ENCODE measurements at regions not wholly inside any gene's neighbourhood (a gene's known extent, or its start where the extent isn't known, plus 50 kb on each side); places are given as distances from the start of the nearest gene placed in this dataset.

DNA sequence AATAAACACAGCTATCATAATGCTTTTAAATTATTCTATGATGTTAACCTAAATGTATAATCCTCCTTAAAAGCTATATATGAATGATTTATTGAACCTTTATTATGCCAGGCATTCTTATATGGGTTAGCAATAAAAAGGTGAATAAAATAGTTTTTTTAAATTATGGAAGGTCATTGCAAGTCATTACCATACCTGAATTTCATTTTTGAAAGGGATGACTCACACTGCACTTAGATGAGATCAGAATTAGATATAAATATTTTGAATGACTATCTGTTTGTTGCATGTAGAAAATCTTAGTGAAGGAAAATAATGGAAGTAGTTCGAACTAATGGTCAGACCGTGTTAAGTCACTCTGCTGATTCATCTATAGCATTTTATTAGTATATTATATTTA is 822.3 kb downstream of the LUZP2 start:
- H3K4me1 Mint-ChIP-seq = no peaks in the 10 kb centered on the region
- H3K27me3 Mint-ChIP-seq = no peaks in the 10 kb centered on the region
- H3K36me3 Mint-ChIP-seq = no peaks in the 10 kb centered on the region
- H3K9me3 ChIP-seq (ENCODE audit: control insufficient read depth in 2 of 2, low read length in 2 of 2) = peaks cover 0 to 6% of the 10 kb centered on the region in 2 experiments
- no peak overlapping the region for H3K4me3 Mint-ChIP-seq
- peaks cover 2 to 13% (median 8%) of the 10 kb centered on the region in 7 donors for H3K9me3 Mint-ChIP-seq
- DNase-seq = no peak
- H3K27ac ChIP-seq (ENCODE audit: insufficient read depth, low read length, poor library complexity, severe bottlenecking) = no peak overlapping the region
- H3K27me3 ChIP-seq (ENCODE audit: control insufficient read depth, insufficient read depth, low read length) = no peaks in the 10 kb centered on the region
- H3K27ac Mint-ChIP-seq = no peak overlapping the region
- no peaks in the 10 kb centered on the region for H3K36me3 ChIP-seq (ENCODE audit: control insufficient read depth, insufficient read depth, low read length)
- no peaks in the 10 kb centered on the region for H3K4me1 ChIP-seq (ENCODE audit: control insufficient read depth, insufficient read depth, low read length, poor library complexity, severe bottlenecking)
- no peak for ATAC-seq (ENCODE audit: low read depth in 2 of 2)
- no peak overlapping the region for H3K4me3 ChIP-seq (ENCODE audit: low read depth, low read length)

DNA sequence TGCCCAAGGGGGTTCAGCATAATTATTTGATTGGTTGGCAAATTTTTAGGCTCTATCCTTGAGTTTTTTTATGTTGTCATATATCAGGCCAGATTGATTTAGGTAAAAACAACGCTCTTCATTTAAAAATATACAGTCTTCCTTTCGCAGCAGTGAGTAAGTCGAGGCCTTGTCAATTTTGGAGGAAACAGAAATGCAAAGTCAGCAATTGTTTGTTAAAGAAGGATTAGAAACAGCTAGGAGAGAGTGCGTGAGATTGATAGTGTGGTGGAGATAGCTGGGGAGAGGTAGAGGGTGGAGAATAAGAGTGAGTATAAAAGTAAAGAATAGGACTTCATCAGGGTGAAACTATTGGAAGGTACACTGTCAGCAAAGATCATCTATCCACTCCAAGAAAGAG is 830.8 kb downstream of the LUZP2 start:
- no peaks in the 10 kb centered on the region for H3K4me1 ChIP-seq (ENCODE audit: control insufficient read depth, insufficient read depth, low read length, poor library complexity, severe bottlenecking)
- peaks cover 0 to 4% of the 10 kb centered on the region in 2 experiments for H3K9me3 ChIP-seq (ENCODE audit: control insufficient read depth in 2 of 2, low read length in 2 of 2)
- H3K4me1 Mint-ChIP-seq = no peaks in the 10 kb centered on the region
- no peak overlapping the region for H3K4me3 ChIP-seq (ENCODE audit: low read depth, low read length)
- no peak overlapping the region for H3K27ac Mint-ChIP-seq
- H3K4me3 Mint-ChIP-seq = no peak overlapping the region
- ATAC-seq (ENCODE audit: low read depth in 2 of 2) (no peak), DNase-seq (no peak)
- no peaks in the 10 kb centered on the region for H3K36me3 ChIP-seq (ENCODE audit: control insufficient read depth, insufficient read depth, low read length)
- H3K9me3 Mint-ChIP-seq = peaks cover 2 to 10% (median 7%) of the 10 kb centered on the region in 7 donors
- no peak overlapping the region for H3K27ac ChIP-seq (ENCODE audit: insufficient read depth, low read length, poor library complexity, severe bottlenecking)
- H3K27me3 ChIP-seq (ENCODE audit: control insufficient read depth, insufficient read depth, low read length) = no peaks in the 10 kb centered on the region
- H3K27me3 Mint-ChIP-seq = no peaks in the 10 kb centered on the region
- no peaks in the 10 kb centered on the region for H3K36me3 Mint-ChIP-seq

DNA sequence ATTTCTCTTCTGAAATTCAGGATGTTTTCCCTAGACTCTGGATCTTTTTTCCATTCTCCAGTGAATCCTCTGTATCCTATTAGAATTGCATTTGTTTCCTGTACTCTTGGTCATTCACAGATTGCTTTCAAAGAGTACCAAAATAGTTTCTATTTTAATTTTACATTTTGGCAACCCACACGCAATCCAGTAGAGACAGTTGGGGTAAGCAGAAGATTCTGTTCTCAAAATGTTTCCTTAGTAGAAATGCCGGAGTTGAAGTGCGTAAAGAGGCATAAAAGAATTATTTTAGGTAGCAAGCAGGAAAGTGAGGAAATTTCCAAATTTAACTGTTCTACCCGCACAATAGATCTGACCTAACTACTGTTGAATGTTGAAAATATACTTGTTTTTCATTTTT is 842.4 kb downstream of the LUZP2 start:
- no peaks in the 10 kb centered on the region for H3K27me3 Mint-ChIP-seq
- no peak for ATAC-seq (ENCODE audit: low read depth in 2 of 2)

DNA sequence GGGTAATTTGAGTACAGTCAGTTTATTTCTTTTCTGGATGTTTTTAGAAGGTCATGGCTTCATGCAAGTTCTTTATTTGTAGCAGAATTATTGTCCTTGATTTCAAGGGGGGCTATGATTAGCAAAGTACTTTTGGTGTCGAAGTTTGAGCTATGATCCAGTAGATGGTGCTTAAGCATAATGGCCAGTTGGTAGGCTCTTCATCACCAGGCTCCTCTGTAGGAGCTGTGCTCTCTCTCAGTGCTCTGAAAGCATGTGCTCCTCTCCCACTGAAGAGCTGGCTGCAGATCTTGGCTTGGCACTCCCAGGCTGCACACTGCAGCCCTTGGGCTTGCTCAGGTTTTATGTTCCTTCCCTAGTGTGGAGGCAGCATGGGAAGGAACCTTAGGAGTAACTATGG is 852.7 kb downstream of the LUZP2 start:
- Histone ChIP-seq H3K27me3 (ENCODE audit: control insufficient read depth, insufficient read depth, low read length) (no peaks in the 10 kb centered on the region), H3K27ac (ENCODE audit: insufficient read depth, low read length, poor library complexity, severe bottlenecking) (no peak overlapping the region), H3K4me3 (ENCODE audit: low read depth, low read length) (no peak overlapping the region), H3K9me3 (ENCODE audit: control insufficient read depth in 2 of 2, low read length in 2 of 2) (peaks cover 5 to 30% of the 10 kb centered on the region in 2 experiments), H3K4me1 (ENCODE audit: control insufficient read depth, insufficient read depth, low read length, poor library complexity, severe bottlenecking) (no peaks in the 10 kb centered on the region), H3K36me3 (ENCODE audit: control insufficient read depth, insufficient read depth, low read length) (no peaks in the 10 kb centered on the region)
- H3K36me3 Mint-ChIP-seq = no peaks in the 10 kb centered on the region
- ATAC-seq (ENCODE audit: low read depth in 2 of 2) (no peak), DNase-seq (no peak)
- peaks cover 0 to 4% (median 0%) of the 10 kb centered on the region in 4 donors for H3K4me1 Mint-ChIP-seq
- no peak overlapping the region for H3K4me3 Mint-ChIP-seq
- H3K27ac Mint-ChIP-seq = no peak overlapping the region
- no peaks in the 10 kb centered on the region for H3K27me3 Mint-ChIP-seq
- peaks cover 2 to 38% (median 11%) of the 10 kb centered on the region in 7 donors for H3K9me3 Mint-ChIP-seq

More for the DNA sequence above, 842.4 kb downstream of the LUZP2 start:
- Mint-ChIP-seq H3K4me1 (no peaks in the 10 kb centered on the region), H3K36me3 (no peaks in the 10 kb centered on the region), H3K4me3 (no peak overlapping the region), H3K9me3 (peaks cover 0 to 7% (median 3%) of the 10 kb centered on the region in 7 donors), H3K27ac (no peak overlapping the region)
- Histone ChIP-seq H3K27me3 (ENCODE audit: control insufficient read depth, insufficient read depth, low read length) (no peaks in the 10 kb centered on the region), H3K4me1 (ENCODE audit: control insufficient read depth, insufficient read depth, low read length, poor library complexity, severe bottlenecking) (no peaks in the 10 kb centered on the region), H3K9me3 (ENCODE audit: control insufficient read depth in 2 of 2, low read length in 2 of 2) (peaks cover 0 to 2% of the 10 kb centered on the region in 2 experiments), H3K27ac (ENCODE audit: insufficient read depth, low read length, poor library complexity, severe bottlenecking) (no peak overlapping the region), H3K4me3 (ENCODE audit: low read depth, low read length) (no peak overlapping the region), H3K36me3 (ENCODE audit: control insufficient read depth, insufficient read depth, low read length) (no peaks in the 10 kb centered on the region)
- no peak for DNase-seq

DNA sequence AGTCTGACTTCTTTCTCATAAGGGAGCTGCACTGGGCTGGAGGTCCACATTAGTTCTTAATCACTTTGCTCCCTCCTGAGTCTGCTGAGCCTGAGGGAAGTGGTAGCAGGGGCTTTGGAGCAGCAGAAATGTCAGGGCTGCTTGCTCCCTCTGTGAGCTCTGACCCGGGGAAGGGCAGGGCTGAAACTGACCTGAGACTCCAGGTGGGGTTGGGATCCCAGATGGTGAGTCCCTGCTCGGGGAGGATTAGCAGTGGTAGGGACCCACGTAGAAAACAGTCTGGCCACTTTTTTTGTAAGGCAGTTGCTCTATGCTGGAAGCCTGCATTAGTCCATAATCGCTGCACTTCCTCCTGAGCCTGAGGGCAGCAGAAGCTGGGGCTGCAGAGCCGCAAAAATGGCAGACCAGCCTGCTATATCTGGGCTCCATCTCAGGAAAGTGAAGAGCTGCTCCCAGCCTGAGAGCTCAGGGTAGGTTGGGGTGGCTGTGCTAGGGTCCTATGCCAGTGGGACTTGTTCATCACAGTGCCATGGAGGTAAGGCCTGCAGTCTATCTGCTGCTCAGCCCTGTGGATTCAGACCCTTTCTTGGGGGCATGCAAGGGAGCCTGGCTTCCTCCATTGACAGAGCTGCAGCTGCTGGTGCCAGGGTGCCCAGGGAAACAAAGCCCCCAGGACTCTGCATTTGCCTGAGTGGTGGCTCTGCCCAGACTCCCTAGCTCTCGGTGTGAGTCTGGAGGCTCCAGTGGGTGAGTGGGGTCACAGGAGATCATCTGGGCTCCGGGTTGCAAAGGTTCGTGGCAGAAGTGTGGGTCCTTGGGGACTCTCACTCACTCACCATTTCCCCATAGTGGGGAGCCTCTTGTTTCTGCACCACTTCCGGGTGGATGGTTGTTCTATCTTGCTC is 854.3 kb downstream of the LUZP2 start:
- Histone ChIP-seq H3K9me3 (ENCODE audit: control insufficient read depth in 2 of 2, low read length in 2 of 2) (peaks cover 5 to 26% of the 10 kb centered on the region in 2 experiments), H3K36me3 (ENCODE audit: control insufficient read depth, insufficient read depth, low read length) (no peaks in the 10 kb centered on the region), H3K4me1 (ENCODE audit: control insufficient read depth, insufficient read depth, low read length, poor library complexity, severe bottlenecking) (no peaks in the 10 kb centered on the region), H3K4me3 (ENCODE audit: low read depth, low read length) (no peak overlapping the region), H3K27ac (ENCODE audit: insufficient read depth, low read length, poor library complexity, severe bottlenecking) (no peak overlapping the region), H3K27me3 (ENCODE audit: control insufficient read depth, insufficient read depth, low read length) (no peaks in the 10 kb centered on the region)
- Mint-ChIP-seq H3K4me1 (peaks cover 0 to 4% (median 0%) of the 10 kb centered on the region in 4 donors), H3K4me3 (no peak overlapping the region), H3K27ac (no peak overlapping the region), H3K27me3 (no peaks in the 10 kb centered on the region), H3K36me3 (no peaks in the 10 kb centered on the region), H3K9me3 (peaks cover 0 to 29% (median 10%) of the 10 kb centered on the region in 7 donors)
- ATAC-seq (ENCODE audit: low read depth in 2 of 2) = no peak
- no peak for DNase-seq

DNA sequence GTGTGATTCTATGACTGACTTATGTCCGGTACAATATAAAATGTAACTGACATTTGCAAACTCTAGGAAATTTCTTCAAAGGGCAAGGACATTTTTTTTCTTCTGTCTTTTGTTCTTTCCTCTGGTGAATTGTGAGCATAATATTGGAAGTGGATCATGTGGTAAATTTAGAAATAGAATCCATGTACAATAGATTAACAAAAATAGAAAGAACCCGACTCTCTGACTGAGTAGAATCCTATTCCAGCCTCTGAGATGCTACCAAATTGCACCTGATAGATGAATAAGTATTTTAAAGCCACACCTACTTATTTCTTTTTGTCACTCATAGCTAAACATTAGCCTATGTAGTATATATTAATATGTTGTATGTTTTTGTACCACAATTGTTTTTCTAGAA is 860.3 kb downstream of the LUZP2 start:
- Histone ChIP-seq H3K36me3 (ENCODE audit: control insufficient read depth, insufficient read depth, low read length) (no peaks in the 10 kb centered on the region), H3K27me3 (ENCODE audit: control insufficient read depth, insufficient read depth, low read length) (no peaks in the 10 kb centered on the region), H3K4me1 (ENCODE audit: control insufficient read depth, insufficient read depth, low read length, poor library complexity, severe bottlenecking) (no peaks in the 10 kb centered on the region), H3K27ac (ENCODE audit: insufficient read depth, low read length, poor library complexity, severe bottlenecking) (no peak overlapping the region), H3K9me3 (ENCODE audit: control insufficient read depth in 2 of 2, low read length in 2 of 2) (peaks cover 0 to 3% of the 10 kb centered on the region in 2 experiments), H3K4me3 (ENCODE audit: low read depth, low read length) (no peak overlapping the region)
- ATAC-seq (ENCODE audit: low read depth in 2 of 2) (no peak), DNase-seq (no peak)
- H3K27ac Mint-ChIP-seq = no peak overlapping the region
- no peaks in the 10 kb centered on the region for H3K4me1 Mint-ChIP-seq
- no peak overlapping the region for H3K4me3 Mint-ChIP-seq
- no peaks in the 10 kb centered on the region for H3K27me3 Mint-ChIP-seq
- H3K36me3 Mint-ChIP-seq = no peaks in the 10 kb centered on the region
- H3K9me3 Mint-ChIP-seq = peaks cover 0 to 13% (median 5%) of the 10 kb centered on the region in 7 donors

DNA sequence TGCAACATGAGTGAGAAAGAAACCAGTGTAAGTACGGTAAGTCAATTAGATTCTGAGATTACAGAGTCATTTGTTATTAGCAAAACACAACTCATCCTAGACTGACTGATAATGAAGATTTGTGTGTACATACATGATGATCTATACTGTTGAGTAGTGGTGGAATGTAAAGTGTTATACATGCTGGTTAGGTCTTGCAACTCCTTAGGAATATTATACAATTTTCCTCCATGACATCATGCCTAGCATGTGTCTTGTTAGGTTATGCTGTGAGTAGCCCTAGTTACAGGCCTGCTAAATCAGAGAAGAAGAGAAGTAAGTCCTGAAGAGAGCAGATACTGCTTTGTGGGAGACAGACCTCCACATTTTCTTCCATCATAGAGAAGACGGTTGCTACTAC is 880.6 kb downstream of the LUZP2 start:
- Histone ChIP-seq H3K4me1 (ENCODE audit: control insufficient read depth, insufficient read depth, low read length, poor library complexity, severe bottlenecking) (no peaks in the 10 kb centered on the region), H3K27ac (ENCODE audit: insufficient read depth, low read length, poor library complexity, severe bottlenecking) (no peak overlapping the region), H3K27me3 (ENCODE audit: control insufficient read depth, insufficient read depth, low read length) (no peaks in the 10 kb centered on the region), H3K4me3 (ENCODE audit: low read depth, low read length) (no peak overlapping the region), H3K36me3 (ENCODE audit: control insufficient read depth, insufficient read depth, low read length) (no peaks in the 10 kb centered on the region), H3K9me3 (ENCODE audit: control insufficient read depth in 2 of 2, low read length in 2 of 2) (peaks cover 1 to 5% of the 10 kb centered on the region in 2 experiments)
- peaks cover 7% of the 10 kb centered on the region for H3K27me3 Mint-ChIP-seq
- peaks cover 3 to 35% (median 14%) of the 10 kb centered on the region in 7 donors for H3K9me3 Mint-ChIP-seq
- H3K36me3 Mint-ChIP-seq = no peaks in the 10 kb centered on the region
- no peak overlapping the region for H3K27ac Mint-ChIP-seq
- no peak for DNase-seq
- no peak overlapping the region for H3K4me3 Mint-ChIP-seq
- no peak for ATAC-seq (ENCODE audit: low read depth in 2 of 2)
- no peaks in the 10 kb centered on the region for H3K4me1 Mint-ChIP-seq

GRCh38 chr11:25396847-25397246 is 900.0 kb downstream of the LUZP2 start:
- DNase-seq = no peak
- no peak overlapping the region for H3K27ac Mint-ChIP-seq
- Histone ChIP-seq H3K27ac (ENCODE audit: insufficient read depth, low read length, poor library complexity, severe bottlenecking) (no peak overlapping the region), H3K36me3 (ENCODE audit: control insufficient read depth, insufficient read depth, low read length) (no peaks in the 10 kb centered on the region), H3K27me3 (ENCODE audit: control insufficient read depth, insufficient read depth, low read length) (no peaks in the 10 kb centered on the region), H3K4me1 (ENCODE audit: control insufficient read depth, insufficient read depth, low read length, poor library complexity, severe bottlenecking) (no peaks in the 10 kb centered on the region), H3K9me3 (ENCODE audit: control insufficient read depth in 2 of 2, low read length in 2 of 2) (peaks cover 4 to 9% of the 10 kb centered on the region in 2 experiments), H3K4me3 (ENCODE audit: low read depth, low read length) (no peak overlapping the region)
- H3K4me3 Mint-ChIP-seq = no peak overlapping the region
- ATAC-seq (ENCODE audit: low read depth in 2 of 2) = no peak
- no peaks in the 10 kb centered on the region for H3K27me3 Mint-ChIP-seq
- H3K4me1 Mint-ChIP-seq = no peaks in the 10 kb centered on the region
- H3K36me3 Mint-ChIP-seq = no peaks in the 10 kb centered on the region
- peaks cover 2 to 28% (median 7%) of the 10 kb centered on the region in 7 donors for H3K9me3 Mint-ChIP-seq

Measured in CD4-positive, CD25-positive, alpha-beta regulatory T cell (primary cell).